PC-3 (cell line): ENCODE measurements at regions not wholly inside any gene's neighbourhood (a gene's known extent, or its start where the extent isn't known, plus 50 kb on each side); places are given as distances from the start of the nearest gene placed in this dataset.

Source experiments
- ATAC-seq: fragments of 200-7000 bp; cut with Tn5 transposase; 2 replicates; pipeline ENCODE4 v1.9.1; 2020; ENCODE audit warnings: mild to moderate bottlenecking, moderate library complexity
- BruUV-seq: library from RNA; stranded (reverse); fragments of 400-500 nt; replicated peaks from 2 replicates; lab custom pipeline; 2021; lab: Mats Ljungman, UMichigan
- CTCF ChIA-PET: fragments of 300-600 bp; sonication (Branson Sonifier 250); formaldehyde crosslinking; loops from one replicate; lab custom pipeline; 2022; ENCODE audit warnings: antibody characterized with exemption; lab: Charles Lee
- POLR2A ChIA-PET: fragments of 300-600 bp; sonication (Branson Sonifier 250); formaldehyde crosslinking; loops from one replicate; lab custom pipeline; 2022; ENCODE audit warnings: antibody characterized with exemption; ENCODE audit not compliant: unreplicated experiment; lab: Charles Lee
- DNase-seq: peaks from one replicate; pipeline ENCODE4 v3.0.0-alpha.2; 2015
- H2AFZ ChIP-seq: fragments of 300-600 bp; sonication (generic); 2 replicates; pipeline ENCODE4 v1.6.0; 2016; ENCODE audit warnings: antibody characterized with exemption, low read length
- H3F3A ChIP-seq: fragments of 300-600 bp; sonication (generic); one replicate; pipeline ENCODE4 v1.6.0; 2017; ENCODE audit warnings: antibody characterized with exemption, low read length, control low read depth, mild to moderate bottlenecking; ENCODE audit not compliant: unreplicated experiment
- H3K27ac ChIP-seq: fragments of 300-600 bp; sonication (generic); 2 replicates; pipeline ENCODE4 v1.5.1; 2016; ENCODE audit warnings: mild to moderate bottlenecking, low read length
- H3K27me3 ChIP-seq: fragments of 300-600 bp; sonication (generic); 2 replicates; pipeline ENCODE4 v1.6.1; 2016; ENCODE audit warnings: low read length, mixed read lengths
- H3K36me3 ChIP-seq: fragments of 300-600 bp; sonication (generic); 2 replicates; pipeline ENCODE4 v1.6.1; 2016; ENCODE audit warnings: low read depth, mixed run types, low read length, mixed read lengths
- H3K4me1 ChIP-seq: fragments of 300-600 bp; sonication (generic); 2 replicates; pipeline ENCODE4 v1.5.1; 2016; ENCODE audit warnings: low read length; ENCODE audit not compliant: insufficient read depth
- H3K4me2 ChIP-seq: fragments of 300-600 bp; sonication (generic); 2 replicates; pipeline ENCODE4 v1.6.0; 2016; ENCODE audit warnings: low read length
- H3K4me3 ChIP-seq: fragments of 300-600 bp; sonication (generic); 2 replicates; pipeline ENCODE4 v1.5.1; 2016; ENCODE audit warnings: mild to moderate bottlenecking, low read length, mixed read lengths
- H3K79me2 ChIP-seq: fragments of 300-600 bp; sonication (generic); 2 replicates; pipeline ENCODE4 v1.6.1; 2017; ENCODE audit warnings: low read length, mixed read lengths
- H3K9ac ChIP-seq: fragments of 300-600 bp; sonication (generic); 2 replicates; pipeline ENCODE4 v1.6.0; 2016; ENCODE audit warnings: mild to moderate bottlenecking, low read length
- H3K9me2 ChIP-seq: fragments of 300-600 bp; sonication (generic); replicated peaks from 2 replicates; pipeline ENCODE4 v1.6.1; 2016; ENCODE audit warnings: mixed run types, low read length, mixed read lengths
- H3K9me3 ChIP-seq: fragments of 300-600 bp; sonication (generic); 2 replicates; pipeline ENCODE4 v1.6.1; 2016; ENCODE audit warnings: low read length, mixed read lengths
- H4K20me1 ChIP-seq: fragments of 300-600 bp; sonication (generic); 2 replicates; pipeline ENCODE4 v1.6.1; 2016; ENCODE audit warnings: low read length, mixed read lengths
- CTCF ChIP-seq: fragments of 300-600 bp; sonication (generic); conservative IDR thresholded peaks from 2 replicates; pipeline ENCODE4 v1.5.1; 2017; ENCODE audit warnings: antibody characterized with exemption, low read depth, mild to moderate bottlenecking, low read length
- EZH2 ChIP-seq: fragments of 300-600 bp; sonication (generic); IDR thresholded peaks from one replicate; pipeline ENCODE4 v1.6.1; 2017; ENCODE audit warnings: antibody characterized with exemption, mild to moderate bottlenecking, low read length; ENCODE audit not compliant: unreplicated experiment
- EZH2phosphoT487 ChIP-seq: fragments of 300-600 bp; sonication (generic); IDR thresholded peaks from 2 replicates; pipeline ENCODE4 v1.6.1; 2018; ENCODE audit warnings: mild to moderate bottlenecking, antibody characterized with exemption, low read length, borderline replicate concordance
- intact Hi-C: fragments of 100-400 bp; cut with micrococcal nuclease; formaldehyde crosslinking; loops from 2 replicates; pipeline ENCODE4 v1.9.0; 2023

- BruUV-seq = no TSS peak
- Histone ChIP-seq H3K4me3 (no peak overlapping the region), H3K9me3 (no peaks in the 10 kb centered on the region), H3K4me2 (no peak overlapping the region), H2AFZ (no peak overlapping the region), H4K20me1 (no peaks in the 10 kb centered on the region), H3K27ac (no peak overlapping the region), H3K9me2 (no peaks in the 10 kb centered on the region), H3K9ac (no peak overlapping the region), H3K36me3 (no peaks in the 10 kb centered on the region), H3K27me3 (no peaks in the 10 kb centered on the region), H3K79me2 (no peaks in the 10 kb centered on the region), H3F3A (no peaks in the 10 kb centered on the region), H3K4me1 (no peaks in the 10 kb centered on the region)
- TF ChIP-seq EZH2 (no peak), CTCF (no peak), EZH2phosphoT487 (no peak)
- ChIA-PET POLR2A (no interaction called here), CTCF (no interaction called here)
- intact Hi-C loops = no loop called here
- DNase-seq = no peak
- no peak for ATAC-seq
Observed at GRCh38 chr7:15747712-15748111, 61.2 kb upstream of the MEOX2 start.

GRCh38 chr7:15747301-15747700 is 60.8 kb upstream of the MEOX2 start:
- H3K4me2 ChIP-seq = no peak overlapping the region
- no peaks in the 10 kb centered on the region for H3K4me1 ChIP-seq
- ATAC-seq = no peak
- H3K27ac ChIP-seq = no peak overlapping the region
- no peaks in the 10 kb centered on the region for H3K27me3 ChIP-seq
- no peaks in the 10 kb centered on the region for H3F3A ChIP-seq
- H2AFZ ChIP-seq = no peak overlapping the region
- CTCF ChIA-PET = no interaction called here
- intact Hi-C loops = no loop called here
- BruUV-seq = no TSS peak
- no peaks in the 10 kb centered on the region for H3K9me3 ChIP-seq
- POLR2A ChIA-PET = no interaction called here
- no peaks in the 10 kb centered on the region for H4K20me1 ChIP-seq
- no peaks in the 10 kb centered on the region for H3K79me2 ChIP-seq
- H3K4me3 ChIP-seq = no peak overlapping the region
- DNase-seq = no peak
- no peaks in the 10 kb centered on the region for H3K9me2 ChIP-seq
- H3K9ac ChIP-seq = no peak overlapping the region
- no peak for TF ChIP-seq EZH2
- TF ChIP-seq CTCF = no peak
- no peak for TF ChIP-seq EZH2phosphoT487
- no peaks in the 10 kb centered on the region for H3K36me3 ChIP-seq

DNA sequence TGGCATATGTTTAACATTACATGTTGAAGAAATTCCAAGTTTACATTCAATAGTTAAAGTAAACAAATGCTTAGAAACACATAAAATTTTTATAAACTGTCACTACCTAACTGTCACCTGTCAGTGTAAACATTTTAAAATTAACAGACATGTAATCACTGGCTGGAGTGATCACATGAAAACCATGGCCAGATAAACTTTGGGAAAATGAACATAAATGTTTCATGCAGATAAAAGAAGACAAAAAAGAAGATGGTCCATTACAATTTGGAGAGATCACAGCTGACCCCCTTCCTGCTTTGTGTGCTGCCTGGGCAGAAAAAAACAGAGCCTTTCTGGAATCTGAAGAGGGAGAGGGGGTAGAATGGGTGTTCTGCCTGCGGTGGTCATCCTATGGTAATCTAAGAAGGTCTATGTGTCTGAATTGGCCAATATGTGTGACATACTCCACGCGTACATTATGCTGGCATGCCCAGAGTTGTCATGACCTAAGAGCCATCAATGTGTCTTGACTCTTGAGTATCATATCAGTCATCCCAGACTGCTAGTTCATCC is 57.5 kb upstream of the MEOX2 start:
- DNase-seq (no peak), ATAC-seq (no peak)
- no peaks in the 10 kb centered on the region for H3K4me1 ChIP-seq
- H3F3A ChIP-seq = no peaks in the 10 kb centered on the region
- POLR2A ChIA-PET = no interaction called here
- H3K9me2 ChIP-seq = no peaks in the 10 kb centered on the region
- CTCF ChIA-PET = no interaction called here
- no peaks in the 10 kb centered on the region for H3K9me3 ChIP-seq
- H3K4me2 ChIP-seq = no peak overlapping the region
- no TSS peak for BruUV-seq
- no peak overlapping the region for H3K4me3 ChIP-seq
- H2AFZ ChIP-seq = no peak overlapping the region
- no peaks in the 10 kb centered on the region for H3K27me3 ChIP-seq
- TF ChIP-seq EZH2 (no peak), CTCF (no peak), EZH2phosphoT487 (no peak)
- H4K20me1 ChIP-seq = no peaks in the 10 kb centered on the region
- no peaks in the 10 kb centered on the region for H3K36me3 ChIP-seq
- no peaks in the 10 kb centered on the region for H3K79me2 ChIP-seq
- no peak overlapping the region for H3K27ac ChIP-seq
- intact Hi-C loops = no loop called here
- no peak overlapping the region for H3K9ac ChIP-seq
